HL-60 (cell line): ENCODE measurements at regions not wholly inside any gene's neighbourhood (a gene's known extent, or its start where the extent isn't known, plus 50 kb on each side); places are given as distances from the start of the nearest gene placed in this dataset.

ENCODE experiments used
- GABPA ChIP-seq: IDR thresholded peaks from 2 replicates; pipeline ENCODE4 v1.6.1; 2012; ENCODE audit warnings: low read depth
- POLR2AphosphoS5 ChIP-seq: IDR thresholded peaks from 2 replicates; pipeline ENCODE4 v1.6.1; 2012; ENCODE audit warnings: low read depth
- TF ChIP-seq, protein P1 (sequence below): IDR thresholded peaks from one replicate; pipeline ENCODE4 v1.5.1; 2011; ENCODE audit warnings: low read length, control low read depth, inconsistent platforms; ENCODE audit not compliant: insufficient read depth

DNA sequence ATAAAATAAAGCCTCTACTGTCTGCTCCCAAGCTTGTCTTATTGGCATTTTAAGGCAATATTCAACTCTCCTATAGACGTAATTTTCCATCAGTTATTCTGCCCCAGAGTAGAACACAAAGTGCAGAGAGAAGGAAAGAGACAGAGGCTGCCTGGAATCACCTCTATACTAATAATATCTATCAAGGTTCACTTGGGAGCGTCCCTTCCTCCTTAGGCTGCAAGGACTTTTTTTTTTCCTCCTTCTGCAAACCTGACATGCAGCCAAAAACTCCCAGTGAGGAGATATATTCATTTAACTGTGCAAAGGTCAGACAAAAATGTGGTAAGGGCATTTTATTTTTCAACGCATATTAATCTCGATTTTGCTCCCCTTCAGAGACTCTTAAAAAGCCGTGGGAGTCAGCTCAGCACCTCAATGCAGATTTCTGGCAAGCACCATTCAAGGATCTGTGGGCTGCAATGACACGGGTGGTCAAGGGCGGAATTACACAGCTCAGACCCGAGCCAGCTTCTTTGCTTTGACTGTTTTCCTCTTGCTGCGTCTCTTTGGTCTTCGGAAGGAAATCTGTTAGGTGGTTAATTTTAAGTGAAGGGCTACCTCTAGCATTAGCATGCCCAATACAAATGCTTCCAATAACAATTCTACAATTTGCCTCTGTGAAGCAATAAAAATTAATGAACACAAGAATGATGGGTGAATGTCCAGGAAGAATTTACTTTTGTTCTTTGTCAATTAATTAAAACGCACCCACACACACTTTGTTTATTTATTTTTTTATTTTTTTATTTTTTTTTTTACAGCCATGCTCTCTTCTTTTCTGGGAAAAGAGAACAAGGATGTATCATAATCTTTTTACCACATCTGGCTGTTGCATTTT lies 587.7 kb upstream of the GRAMD2B start:
- TF ChIP-seq, protein P1, sequence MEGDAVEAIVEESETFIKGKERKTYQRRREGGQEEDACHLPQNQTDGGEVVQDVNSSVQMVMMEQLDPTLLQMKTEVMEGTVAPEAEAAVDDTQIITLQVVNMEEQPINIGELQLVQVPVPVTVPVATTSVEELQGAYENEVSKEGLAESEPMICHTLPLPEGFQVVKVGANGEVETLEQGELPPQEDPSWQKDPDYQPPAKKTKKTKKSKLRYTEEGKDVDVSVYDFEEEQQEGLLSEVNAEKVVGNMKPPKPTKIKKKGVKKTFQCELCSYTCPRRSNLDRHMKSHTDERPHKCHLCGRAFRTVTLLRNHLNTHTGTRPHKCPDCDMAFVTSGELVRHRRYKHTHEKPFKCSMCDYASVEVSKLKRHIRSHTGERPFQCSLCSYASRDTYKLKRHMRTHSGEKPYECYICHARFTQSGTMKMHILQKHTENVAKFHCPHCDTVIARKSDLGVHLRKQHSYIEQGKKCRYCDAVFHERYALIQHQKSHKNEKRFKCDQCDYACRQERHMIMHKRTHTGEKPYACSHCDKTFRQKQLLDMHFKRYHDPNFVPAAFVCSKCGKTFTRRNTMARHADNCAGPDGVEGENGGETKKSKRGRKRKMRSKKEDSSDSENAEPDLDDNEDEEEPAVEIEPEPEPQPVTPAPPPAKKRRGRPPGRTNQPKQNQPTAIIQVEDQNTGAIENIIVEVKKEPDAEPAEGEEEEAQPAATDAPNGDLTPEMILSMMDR = no peak
- no peak for TF ChIP-seq GABPA
- TF ChIP-seq POLR2AphosphoS5 = no peak
